Jurkat, Clone E6-1 (cell line): ENCODE measurements at regions not wholly inside any gene's neighbourhood (a gene's known extent, or its start where the extent isn't known, plus 50 kb on each side); places are given as distances from the start of the nearest gene placed in this dataset.
"Not testable (repeated sequence)": the region's sequence is repeated elsewhere in the genome, so short reads cannot be mapped to it uniquely, and the experiment has no call there.

ENCODE experiments used
- DNase-seq: peaks from one replicate; pipeline ENCODE4 v3.0.0-alpha.2; 2011; ENCODE audit warnings: low read depth, low spot score
- H3K4me3 ChIP-seq: 2 replicates; pipeline ENCODE4 v1.5.1; 2011; ENCODE audit warnings: mild to moderate bottlenecking, low read length, control low read depth, moderate library complexity

DNA sequence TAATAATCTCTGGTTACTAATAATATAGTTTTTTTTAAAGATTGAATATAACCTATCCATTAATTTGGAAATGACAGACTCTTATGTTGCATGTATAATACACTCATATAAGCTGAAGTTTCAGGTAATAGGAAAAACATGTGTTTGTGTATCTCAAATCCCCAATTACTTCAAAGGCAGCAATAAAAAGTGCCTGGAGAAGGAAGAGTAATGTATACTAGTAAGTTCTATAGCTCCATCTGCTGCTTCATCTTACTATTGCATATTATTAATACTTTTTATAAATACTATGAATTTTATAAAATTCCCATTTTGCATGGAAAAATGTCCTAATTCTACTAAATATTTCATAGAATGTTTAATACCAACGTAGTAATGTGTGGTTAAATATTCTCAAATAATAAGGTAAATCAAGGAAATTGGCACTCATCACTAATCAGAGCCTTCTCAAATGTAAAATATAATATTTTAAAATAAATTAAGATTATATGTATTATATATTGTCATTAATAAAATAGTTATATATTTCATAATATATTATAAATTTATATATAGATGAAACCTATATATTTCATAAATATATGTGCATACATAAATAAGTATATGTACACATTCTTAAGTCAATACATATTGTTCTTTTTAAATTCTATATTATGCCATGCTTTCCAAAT lies 311.9 kb downstream of the HGF start:
- no peak for DNase-seq
- H3K4me3 ChIP-seq, result no peak overlapping the region

GRCh38 chr7:81453770-81454169 lies 316.1 kb downstream of the HGF start:
- not testable (repeated sequence) for H3K4me3 ChIP-seq, DNase-seq

GRCh38 chr7:81449105-81449504 lies 320.7 kb downstream of the HGF start:
- DNase-seq, result no peak
- no peak overlapping the region for H3K4me3 ChIP-seq

DNA sequence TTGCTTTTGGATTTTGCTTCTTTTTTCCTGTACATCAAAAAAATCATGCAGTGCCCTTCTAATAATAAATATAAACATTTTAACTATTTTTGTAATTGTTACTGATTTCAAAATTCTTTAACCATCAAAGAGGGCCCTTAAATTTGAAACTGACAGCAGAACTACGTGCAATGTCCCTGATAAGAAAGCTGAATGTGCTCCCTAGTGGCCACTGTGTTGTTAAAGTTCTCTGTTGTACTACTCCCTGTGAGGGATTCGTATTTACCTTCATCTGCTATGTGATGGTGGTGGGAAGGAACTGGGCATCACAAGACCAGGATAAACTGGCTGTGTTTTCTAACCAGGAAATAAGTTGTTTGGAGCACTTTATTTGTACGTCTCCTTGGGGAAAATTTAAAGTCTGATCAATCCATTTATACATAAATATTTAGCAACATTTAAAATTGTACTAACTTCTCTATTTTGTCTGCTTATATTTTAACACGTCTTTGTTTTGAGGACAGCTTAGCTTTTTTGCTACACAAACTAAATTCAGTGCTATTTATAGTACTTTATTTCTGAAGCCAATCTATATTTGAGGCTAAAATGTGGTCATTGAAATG lies 322.4 kb downstream of the HGF start:
- H3K4me3 ChIP-seq, result no peak overlapping the region
- DNase-seq, result peak; percentile 12

GRCh38 chr7:81446212-81446611 lies 323.6 kb downstream of the HGF start:
- DNase-seq, result no peak
- no peak overlapping the region for H3K4me3 ChIP-seq

GRCh38 chr7:81445462-81445861 lies 324.4 kb downstream of the HGF start:
- no peak for DNase-seq
- no peak overlapping the region for H3K4me3 ChIP-seq

DNA sequence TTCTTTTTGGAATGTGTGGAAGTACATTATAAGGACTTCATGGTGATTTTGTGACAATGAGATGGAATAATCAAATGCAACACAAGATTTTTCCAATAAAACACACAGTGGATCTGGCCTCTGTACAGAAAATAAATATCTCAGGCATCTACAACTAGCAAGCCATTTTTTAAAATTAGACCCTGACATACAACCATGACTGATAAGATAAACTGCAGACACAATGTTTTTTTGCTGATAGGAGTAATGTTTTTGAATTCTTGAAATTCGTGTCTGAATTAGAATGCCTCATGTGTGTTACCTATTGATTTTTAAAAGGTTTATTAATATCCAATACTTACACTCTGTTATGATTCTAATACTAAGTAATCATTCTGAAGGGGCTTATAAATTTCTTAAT lies 328.1 kb downstream of the HGF start:
- H3K4me3 ChIP-seq, result no peak overlapping the region
- no peak for DNase-seq

DNA sequence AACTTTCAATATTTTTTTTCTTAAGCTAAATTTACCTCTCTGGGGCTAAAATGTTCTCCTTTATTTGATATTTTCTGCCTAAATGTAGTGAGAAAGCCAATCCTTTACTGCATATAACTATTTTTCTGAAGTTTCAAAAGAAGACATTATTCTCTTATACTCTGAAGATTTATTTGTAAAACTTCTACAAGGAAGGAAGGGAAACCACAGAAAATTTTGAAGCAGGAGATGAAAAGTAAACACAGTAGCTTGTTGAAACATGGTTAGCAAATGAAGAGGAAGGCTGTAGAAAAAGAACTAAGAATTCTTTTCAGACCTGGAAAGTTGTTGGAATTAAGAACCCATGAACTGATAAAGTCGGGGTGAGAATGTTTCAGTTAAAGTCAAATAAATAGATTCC lies 330.3 kb downstream of the HGF start:
- no peak for DNase-seq
- H3K4me3 ChIP-seq, result no peak overlapping the region

DNA sequence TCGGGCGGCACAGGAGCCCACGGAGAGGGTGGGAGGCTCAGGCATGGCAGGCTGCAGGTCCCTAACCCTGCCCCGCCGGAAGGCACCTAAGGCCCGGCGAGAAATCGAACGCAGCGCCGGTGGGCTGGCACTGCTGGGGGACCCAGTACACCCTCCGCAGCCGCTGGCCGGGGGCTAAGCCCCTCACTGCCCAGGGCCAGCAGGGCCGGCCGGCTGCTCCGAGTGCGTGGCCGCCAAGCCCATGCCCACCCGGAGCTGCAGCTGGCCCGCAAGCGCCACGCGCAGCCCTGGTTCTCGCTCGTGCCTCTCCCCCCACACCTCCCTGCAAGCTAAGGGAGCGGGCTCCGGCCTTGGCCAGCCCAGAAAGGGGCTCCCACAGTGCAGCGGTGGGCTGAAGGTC lies 332.7 kb downstream of the HGF start:
- not testable (repeated sequence) for H3K4me3 ChIP-seq, DNase-seq

DNA sequence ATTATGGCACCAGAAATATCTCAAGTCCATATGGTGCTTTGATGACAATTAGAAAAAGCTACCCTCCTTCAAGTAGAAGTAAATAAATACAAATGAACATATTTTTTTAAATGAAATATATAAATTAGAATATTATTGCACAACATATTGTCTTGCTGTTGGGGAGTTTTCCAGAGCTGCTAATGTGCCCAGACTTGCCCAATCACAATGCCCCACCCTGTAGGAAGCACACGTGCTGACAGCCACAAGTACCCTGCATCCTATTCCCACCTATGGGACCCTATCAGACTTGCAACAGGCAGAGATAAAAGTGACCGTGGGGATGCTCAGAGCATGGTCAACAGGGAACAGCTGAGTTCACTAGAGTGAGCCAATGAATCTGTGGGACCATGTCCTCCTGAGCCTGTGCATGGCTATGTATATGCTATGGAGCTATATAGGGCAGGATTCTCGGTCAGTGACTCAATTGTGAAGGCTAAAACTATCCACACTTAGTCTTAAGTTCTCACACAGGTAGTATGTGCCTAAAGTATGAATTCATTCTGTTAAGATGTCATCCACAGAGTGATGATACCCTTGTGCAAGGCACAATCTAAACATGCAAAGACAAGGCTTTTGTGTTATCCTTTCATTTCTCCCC lies 336.0 kb downstream of the HGF start:
- H3K4me3 ChIP-seq, result no peak overlapping the region
- no peak for DNase-seq

DNA sequence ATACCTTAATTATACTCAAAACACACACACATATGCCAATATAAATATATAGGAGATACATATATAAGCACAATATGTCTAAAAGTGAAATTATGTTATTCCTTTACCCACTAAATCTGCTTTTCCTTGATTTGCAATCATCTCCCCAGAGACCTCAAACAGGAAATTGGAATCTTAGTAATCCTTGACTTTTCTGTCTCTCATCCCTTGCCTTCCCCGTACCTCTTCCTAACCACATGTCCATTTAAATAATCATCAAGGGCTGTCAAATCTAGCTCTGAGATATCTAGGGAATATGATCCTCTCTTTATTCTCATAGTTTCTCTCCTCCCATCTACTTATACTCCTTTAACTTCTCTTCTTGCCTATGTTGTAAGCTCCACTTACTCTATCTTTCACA lies 336.6 kb downstream of the HGF start:
- H3K4me3 ChIP-seq, result no peak overlapping the region
- DNase-seq, result no peak

DNA sequence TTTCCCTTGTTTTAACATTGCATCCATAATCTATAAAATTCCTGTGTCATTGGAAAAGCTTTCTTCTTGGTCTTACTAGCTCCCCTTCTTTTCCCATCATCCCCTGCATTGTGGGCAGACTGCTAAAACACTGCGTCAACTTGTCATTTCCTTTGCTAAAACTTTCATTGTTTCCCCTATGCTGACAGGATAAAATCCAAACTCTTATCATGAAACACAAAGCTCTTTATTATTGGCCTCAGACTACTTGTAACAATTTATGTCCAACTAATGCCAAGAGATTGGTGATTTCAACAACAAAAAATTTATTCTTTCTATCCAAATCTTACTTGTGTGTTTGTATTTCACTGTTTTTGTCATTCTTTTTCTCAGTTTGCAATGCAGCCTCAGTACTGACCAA lies 339.1 kb downstream of the HGF start:
- DNase-seq, result no peak
- H3K4me3 ChIP-seq, result no peak overlapping the region

GRCh38 chr7:81430150-81430549 lies 339.7 kb downstream of the HGF start:
- DNase-seq, result no peak
- H3K4me3 ChIP-seq, result no peak overlapping the region

DNA sequence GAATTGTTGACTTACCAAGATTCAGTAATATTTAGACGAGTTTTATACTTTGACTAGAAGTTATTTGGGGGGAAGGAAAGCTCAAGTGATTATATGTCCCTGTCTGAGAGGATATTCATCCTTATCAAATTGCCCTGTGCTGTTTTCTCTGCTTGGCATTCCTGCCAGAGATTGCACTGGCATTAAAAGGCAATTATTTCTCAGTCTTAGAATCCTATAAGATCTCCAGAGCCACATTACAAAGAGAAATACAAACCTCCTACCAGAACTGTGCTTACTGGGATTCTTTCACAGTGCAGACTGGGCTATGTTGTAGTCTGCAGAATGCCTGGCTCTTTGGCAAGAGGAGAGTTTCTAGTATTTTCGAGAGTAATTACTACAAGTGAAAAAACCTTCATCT lies 342.4 kb downstream of the HGF start:
- H3K4me3 ChIP-seq, result no peak overlapping the region
- no peak for DNase-seq

GRCh38 chr7:81420526-81421226 lies 349.2 kb downstream of the HGF start:
- no peak overlapping the region for H3K4me3 ChIP-seq
- no peak for DNase-seq

DNA sequence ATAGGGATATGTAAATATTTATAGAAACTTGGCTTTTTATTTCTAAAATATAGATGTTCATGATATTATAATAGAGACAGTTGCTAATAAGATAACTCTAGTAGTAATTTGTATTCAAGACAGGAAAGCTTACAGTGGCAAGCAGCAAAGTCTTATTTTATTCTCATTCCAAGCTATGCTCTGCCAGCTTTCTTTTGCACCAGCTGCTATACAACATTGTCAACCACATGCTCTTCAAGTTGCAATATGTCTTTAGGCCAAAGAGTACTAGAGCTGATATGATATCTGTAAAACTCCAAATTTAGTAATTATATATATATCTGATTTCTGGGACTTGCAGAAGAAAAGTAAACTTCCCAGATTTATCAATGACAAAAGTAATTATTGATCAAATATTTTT lies 350.1 kb downstream of the HGF start:
- no peak overlapping the region for H3K4me3 ChIP-seq
- no peak for DNase-seq

GRCh38 chr7:81416659-81417058 lies 353.2 kb downstream of the HGF start:
- H3K4me3 ChIP-seq, result no peak overlapping the region
- no peak for DNase-seq

DNA sequence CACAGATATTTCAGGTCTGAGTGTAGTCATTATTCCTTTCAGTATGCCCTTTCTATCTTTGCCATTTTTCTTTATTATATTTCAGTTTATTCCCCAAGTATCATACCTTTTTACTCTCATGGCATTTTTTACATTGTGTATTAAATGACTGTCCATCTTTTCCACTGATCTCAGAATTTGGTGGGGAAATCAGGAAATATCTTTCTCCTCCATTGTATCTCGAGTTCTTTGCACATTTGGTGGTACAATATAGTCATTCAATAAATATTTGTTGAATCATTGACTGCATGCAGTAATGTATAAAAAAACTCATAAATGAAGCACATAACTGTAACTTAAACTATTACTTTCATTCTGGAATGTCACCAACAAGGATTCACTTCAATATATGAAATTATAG lies 354.7 kb downstream of the HGF start:
- DNase-seq, result no peak
- no peak overlapping the region for H3K4me3 ChIP-seq

GRCh38 chr7:81414411-81414810 lies 355.4 kb downstream of the HGF start:
- DNase-seq, result no peak
- H3K4me3 ChIP-seq, result no peak overlapping the region

- DNase-seq, result no peak
- H3K4me3 ChIP-seq, result no peak overlapping the region
Observed at GRCh38 chr7:81410471-81411117, 359.3 kb downstream of the HGF start.
